ENCODE measurements at regions not wholly inside any gene's neighbourhood (a gene's known extent, or its start where the extent isn't known, plus 50 kb on each side); places are given as distances from the start of the nearest gene placed in this dataset.
"Not testable (repeated sequence)": the region's sequence is repeated elsewhere in the genome, so short reads cannot be mapped to it uniquely, and the experiment has no call there.

- peaks cover 18% of the 10 kb centered on the region; the same call in 1 of the 2 replicates for H3K4me1 ChIP-seq (ENCODE audit: insufficient read depth, low read length)
- no peaks in the 10 kb centered on the region for H3K9me3 ChIP-seq (ENCODE audit: insufficient read depth, low read depth, low read length)
- H3K27me3 ChIP-seq (ENCODE audit: insufficient read depth, low read length) = no peaks in the 10 kb centered on the region
- H3K27ac ChIP-seq (ENCODE audit: low read length) = no peak overlapping the region
- H3K4me3 ChIP-seq (ENCODE audit: low read length) = no peak overlapping the region
- H3K9ac ChIP-seq (ENCODE audit: low read depth, low read length) = no peak overlapping the region
- no peaks in the 10 kb centered on the region for H3K36me3 ChIP-seq (ENCODE audit: insufficient read depth, low read depth, low read length)
These were observed 338.4 kb upstream of the C2CD4B start for GRCh38 chr15:62503451-62503850.

- H3K9ac ChIP-seq (ENCODE audit: low read depth, low read length) = no peak overlapping the region
- peaks cover 18% of the 10 kb centered on the region; the same call in 1 of the 2 replicates for H3K4me1 ChIP-seq (ENCODE audit: insufficient read depth, low read length)
- no peaks in the 10 kb centered on the region for H3K27me3 ChIP-seq (ENCODE audit: insufficient read depth, low read length)
- no peaks in the 10 kb centered on the region for H3K36me3 ChIP-seq (ENCODE audit: insufficient read depth, low read depth, low read length)
- no peak overlapping the region for H3K4me3 ChIP-seq (ENCODE audit: low read length)
- no peaks in the 10 kb centered on the region for H3K9me3 ChIP-seq (ENCODE audit: insufficient read depth, low read depth, low read length)
- H3K27ac ChIP-seq (ENCODE audit: low read length) = no peak overlapping the region
These were observed 340.7 kb upstream of the C2CD4B start for GRCh38 chr15:62505762-62506161.

DNA sequence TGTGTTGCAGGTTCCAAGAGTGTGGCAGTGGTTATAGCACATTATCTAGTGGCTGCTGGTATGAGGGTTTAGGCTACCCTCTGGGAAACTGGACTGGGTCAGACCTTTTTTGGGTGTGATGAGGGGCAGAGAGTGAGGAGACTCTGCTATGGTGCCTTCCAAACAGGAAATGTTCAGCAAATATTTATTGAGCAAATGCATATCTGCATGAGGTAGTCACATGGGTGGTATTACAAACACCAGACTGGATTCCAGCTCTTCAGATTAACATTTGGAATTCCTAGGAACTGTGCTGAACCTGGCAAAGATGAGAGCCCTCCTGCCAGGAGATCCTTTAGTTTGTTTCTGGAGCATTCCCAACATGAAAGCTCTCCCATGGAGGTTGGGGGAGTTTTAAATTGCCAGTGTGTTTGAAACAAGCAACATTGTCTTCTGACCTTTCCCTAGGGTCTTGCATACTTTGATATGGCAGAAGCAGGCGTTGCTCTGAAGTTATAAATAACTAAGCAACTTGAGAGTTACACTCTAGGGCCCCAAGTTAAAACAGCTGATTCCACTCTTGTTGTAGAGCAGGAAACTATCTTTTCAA lies 341.2 kb upstream of the C2CD4B start:
- Histone ChIP-seq H3K36me3 (ENCODE audit: insufficient read depth, low read depth, low read length) (no peaks in the 10 kb centered on the region), H3K27me3 (ENCODE audit: insufficient read depth, low read length) (no peaks in the 10 kb centered on the region), H3K27ac (ENCODE audit: low read length) (no peak overlapping the region), H3K4me1 (ENCODE audit: insufficient read depth, low read length) (peaks cover 18% of the 10 kb centered on the region; the same call in 1 of the 2 replicates), H3K9me3 (ENCODE audit: insufficient read depth, low read depth, low read length) (no peaks in the 10 kb centered on the region), H3K4me3 (ENCODE audit: low read length) (no peak overlapping the region), H3K9ac (ENCODE audit: low read depth, low read length) (no peak overlapping the region)

- H3K4me3 ChIP-seq (ENCODE audit: low read length) = no peak overlapping the region
- H3K4me1 ChIP-seq (ENCODE audit: insufficient read depth, low read length) = peaks cover 20% of the 10 kb centered on the region
- no peak overlapping the region for H3K9ac ChIP-seq (ENCODE audit: low read depth, low read length)
- no peaks in the 10 kb centered on the region for H3K9me3 ChIP-seq (ENCODE audit: insufficient read depth, low read depth, low read length)
- no peaks in the 10 kb centered on the region for H3K27me3 ChIP-seq (ENCODE audit: insufficient read depth, low read length)
- no peaks in the 10 kb centered on the region for H3K36me3 ChIP-seq (ENCODE audit: insufficient read depth, low read depth, low read length)
- H3K27ac ChIP-seq (ENCODE audit: low read length) = no peak overlapping the region
These were observed 344.4 kb upstream of the C2CD4B start for GRCh38 chr15:62509395-62509958.

DNA sequence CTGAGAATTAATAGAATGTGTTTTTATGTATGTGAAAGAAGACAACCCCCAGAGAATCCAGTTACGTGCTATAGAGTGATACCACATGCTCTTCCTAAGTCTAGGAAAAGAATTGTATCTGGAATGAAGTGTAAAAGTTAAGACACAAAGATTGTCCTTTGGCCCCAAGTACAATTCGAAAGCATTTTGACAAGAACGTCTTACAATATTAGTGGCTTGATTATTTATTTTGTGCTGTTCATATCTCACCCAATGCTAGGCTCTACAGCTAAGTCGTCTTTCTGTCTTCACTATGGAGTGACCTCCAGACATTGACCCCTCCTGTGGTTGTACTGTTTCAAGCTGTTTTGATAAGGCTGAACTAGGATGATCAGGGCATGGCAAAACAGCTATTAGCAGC lies 345.7 kb upstream of the C2CD4B start:
- H3K27ac ChIP-seq (ENCODE audit: low read length) = no peak overlapping the region
- no peaks in the 10 kb centered on the region for H3K36me3 ChIP-seq (ENCODE audit: insufficient read depth, low read depth, low read length)
- H3K4me3 ChIP-seq (ENCODE audit: low read length) = no peak overlapping the region
- no peaks in the 10 kb centered on the region for H3K27me3 ChIP-seq (ENCODE audit: insufficient read depth, low read length)
- H3K4me1 ChIP-seq (ENCODE audit: insufficient read depth, low read length) = peaks cover 24% of the 10 kb centered on the region
- no peaks in the 10 kb centered on the region for H3K9me3 ChIP-seq (ENCODE audit: insufficient read depth, low read depth, low read length)
- H3K9ac ChIP-seq (ENCODE audit: low read depth, low read length) = no peak overlapping the region

DNA sequence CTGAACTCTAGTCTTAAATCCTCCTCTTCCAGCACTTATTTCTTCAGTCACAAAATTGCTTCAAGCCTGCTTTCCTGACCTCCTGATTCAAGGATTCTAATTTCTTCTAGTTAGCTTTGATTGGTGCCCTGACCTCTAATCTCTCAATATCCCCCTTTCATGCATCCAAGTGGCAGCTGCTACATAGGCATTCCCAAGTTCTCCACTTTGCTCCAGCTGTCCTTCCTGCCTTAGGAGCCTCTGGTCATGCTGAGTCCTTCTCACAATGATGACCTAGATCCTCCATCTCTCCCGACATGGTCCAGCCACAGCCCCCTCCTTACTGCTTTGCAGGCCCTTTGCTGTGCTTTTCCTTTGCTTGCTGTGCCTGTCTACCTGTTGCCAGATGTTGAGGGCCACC lies 347.8 kb upstream of the C2CD4B start:
- H3K9me3 ChIP-seq (ENCODE audit: insufficient read depth, low read depth, low read length) = no peaks in the 10 kb centered on the region
- no peaks in the 10 kb centered on the region for H3K27me3 ChIP-seq (ENCODE audit: insufficient read depth, low read length)
- no peak overlapping the region for H3K9ac ChIP-seq (ENCODE audit: low read depth, low read length)
- H3K27ac ChIP-seq (ENCODE audit: low read length) = no peak overlapping the region
- no peak overlapping the region for H3K4me3 ChIP-seq (ENCODE audit: low read length)
- no peaks in the 10 kb centered on the region for H3K36me3 ChIP-seq (ENCODE audit: insufficient read depth, low read depth, low read length)
- peaks cover 11% of the 10 kb centered on the region for H3K4me1 ChIP-seq (ENCODE audit: insufficient read depth, low read length)

DNA sequence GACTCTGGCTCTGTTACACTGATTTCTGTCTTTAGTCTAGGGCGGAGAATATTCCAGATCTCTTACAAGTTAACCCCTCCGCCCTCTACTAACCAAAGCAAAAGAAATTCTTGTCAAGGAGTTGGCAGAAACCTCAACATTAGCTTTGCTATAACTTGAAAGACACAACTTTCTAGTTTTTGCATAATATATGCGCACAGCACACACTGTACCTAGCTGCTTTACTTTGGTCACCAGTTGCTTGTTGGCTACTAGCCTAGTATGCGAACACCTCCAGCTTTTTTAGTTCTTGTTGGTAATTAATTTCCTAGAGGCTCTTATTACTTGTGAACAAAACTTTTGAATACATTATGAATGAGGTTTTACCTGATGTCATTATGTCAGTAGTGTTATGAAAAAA lies 348.8 kb upstream of the C2CD4B start:
- H3K9ac ChIP-seq (ENCODE audit: low read depth, low read length) = no peak overlapping the region
- no peak overlapping the region for H3K27ac ChIP-seq (ENCODE audit: low read length)
- no peaks in the 10 kb centered on the region for H3K27me3 ChIP-seq (ENCODE audit: insufficient read depth, low read length)
- no peak overlapping the region for H3K4me3 ChIP-seq (ENCODE audit: low read length)
- H3K36me3 ChIP-seq (ENCODE audit: insufficient read depth, low read depth, low read length) = no peaks in the 10 kb centered on the region
- peaks cover 11% of the 10 kb centered on the region for H3K4me1 ChIP-seq (ENCODE audit: insufficient read depth, low read length)
- no peaks in the 10 kb centered on the region for H3K9me3 ChIP-seq (ENCODE audit: insufficient read depth, low read depth, low read length)

GRCh38 chr15:62515696-62516395 lies 350.8 kb upstream of the C2CD4B start:
- no peaks in the 10 kb centered on the region for H3K36me3 ChIP-seq (ENCODE audit: insufficient read depth, low read depth, low read length)
- no peak overlapping the region for H3K27ac ChIP-seq (ENCODE audit: low read length)
- H3K4me1 ChIP-seq (ENCODE audit: insufficient read depth, low read length) = peaks cover 17% of the 10 kb centered on the region
- no peaks in the 10 kb centered on the region for H3K27me3 ChIP-seq (ENCODE audit: insufficient read depth, low read length)
- H3K9ac ChIP-seq (ENCODE audit: low read depth, low read length) = no peak overlapping the region
- no peaks in the 10 kb centered on the region for H3K9me3 ChIP-seq (ENCODE audit: insufficient read depth, low read depth, low read length)
- no peak overlapping the region for H3K4me3 ChIP-seq (ENCODE audit: low read length)

GRCh38 chr15:62517541-62517940 lies 352.5 kb upstream of the C2CD4B start:
- peaks cover 34% of the 10 kb centered on the region for H3K4me1 ChIP-seq (ENCODE audit: insufficient read depth, low read length)
- no peaks in the 10 kb centered on the region for H3K36me3 ChIP-seq (ENCODE audit: insufficient read depth, low read depth, low read length)
- no peak overlapping the region for H3K4me3 ChIP-seq (ENCODE audit: low read length)
- H3K27ac ChIP-seq (ENCODE audit: low read length) = no peak overlapping the region
- H3K9me3 ChIP-seq (ENCODE audit: insufficient read depth, low read depth, low read length) = no peaks in the 10 kb centered on the region
- no peak overlapping the region for H3K9ac ChIP-seq (ENCODE audit: low read depth, low read length)
- no peaks in the 10 kb centered on the region for H3K27me3 ChIP-seq (ENCODE audit: insufficient read depth, low read length)

DNA sequence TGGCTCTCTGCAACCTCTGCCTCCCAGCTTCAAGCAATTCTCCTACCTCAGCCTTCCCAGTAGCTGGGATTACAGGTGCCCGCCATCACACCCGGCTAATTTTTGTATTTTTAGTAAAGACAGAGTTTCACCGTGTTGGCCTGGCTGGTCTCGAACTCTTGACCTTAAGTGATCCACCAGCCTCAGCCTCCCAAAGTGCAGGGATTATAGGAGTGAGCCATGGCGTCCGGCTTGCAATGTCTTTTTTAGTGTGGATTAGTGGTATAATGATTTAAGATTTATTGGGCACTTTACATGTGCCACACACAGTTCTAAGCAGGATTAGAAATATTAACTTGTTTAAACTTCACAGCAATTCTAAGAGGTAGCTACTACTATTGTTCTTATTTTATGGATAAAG lies 353.6 kb upstream of the C2CD4B start:
- H3K9me3 ChIP-seq (ENCODE audit: insufficient read depth, low read depth, low read length); H3K4me3 ChIP-seq (ENCODE audit: low read length); H3K36me3 ChIP-seq (ENCODE audit: insufficient read depth, low read depth, low read length); H3K9ac ChIP-seq (ENCODE audit: low read depth, low read length); H3K27ac ChIP-seq (ENCODE audit: low read length); H3K27me3 ChIP-seq (ENCODE audit: insufficient read depth, low read length): not testable (repeated sequence)
- H3K4me1 ChIP-seq (ENCODE audit: insufficient read depth, low read length) = peaks cover 37% of the 10 kb centered on the region

GRCh38 chr15:62519900-62520299 lies 354.8 kb upstream of the C2CD4B start:
- Histone ChIP-seq H3K9ac (ENCODE audit: low read depth, low read length) (no peak overlapping the region), H3K4me3 (ENCODE audit: low read length) (no peak overlapping the region), H3K4me1 (ENCODE audit: insufficient read depth, low read length) (peaks cover 25% of the 10 kb centered on the region), H3K9me3 (ENCODE audit: insufficient read depth, low read depth, low read length) (no peaks in the 10 kb centered on the region), H3K27ac (ENCODE audit: low read length) (no peak overlapping the region), H3K36me3 (ENCODE audit: insufficient read depth, low read depth, low read length) (no peaks in the 10 kb centered on the region), H3K27me3 (ENCODE audit: insufficient read depth, low read length) (no peaks in the 10 kb centered on the region)

GRCh38 chr15:62520887-62521286 lies 355.8 kb upstream of the C2CD4B start:
- H3K4me3 ChIP-seq (ENCODE audit: low read length) = peak overlapping the region; percentile 36; the same call in 1 of the 2 replicates
- peak overlapping the region; percentile 32; the same call in 1 of the 2 replicates for H3K9ac ChIP-seq (ENCODE audit: low read depth, low read length)

More at GRCh38 chr15:62520887-62521286, 355.8 kb upstream of the C2CD4B start:
- H3K4me1 ChIP-seq (ENCODE audit: insufficient read depth, low read length) = peaks cover 25% of the 10 kb centered on the region
- no peaks in the 10 kb centered on the region for H3K9me3 ChIP-seq (ENCODE audit: insufficient read depth, low read depth, low read length)
- no peak overlapping the region for H3K27ac ChIP-seq (ENCODE audit: low read length)
- no peaks in the 10 kb centered on the region for H3K27me3 ChIP-seq (ENCODE audit: insufficient read depth, low read length)
- H3K36me3 ChIP-seq (ENCODE audit: insufficient read depth, low read depth, low read length) = no peaks in the 10 kb centered on the region

All from iPS-20b (cell line).